ENCODE measurements at regions not wholly inside any gene's neighbourhood (a gene's known extent, or its start where the extent isn't known, plus 50 kb on each side); places are given as distances from the start of the nearest gene placed in this dataset.
"Not testable (repeated sequence)": the region's sequence is repeated elsewhere in the genome, so short reads cannot be mapped to it uniquely, and the experiment has no call there.

GRCh38 chr6:86042214-86042613 lies 399.5 kb upstream of the SYNCRIP start:
- Histone ChIP-seq H3K4me3 (ENCODE audit: severe bottlenecking) (no peak overlapping the region), H3K27ac (ENCODE audit: poor library complexity, severe bottlenecking) (no peak overlapping the region), H3K9me3 (ENCODE audit: severe bottlenecking) (no peaks in the 10 kb centered on the region), H3K4me1 (ENCODE audit: insufficient read depth, poor library complexity, severe bottlenecking) (no peaks in the 10 kb centered on the region), H3K36me3 (ENCODE audit: low read depth) (no peaks in the 10 kb centered on the region), H3K27me3 (ENCODE audit: insufficient read depth, poor library complexity, severe bottlenecking) (no peaks in the 10 kb centered on the region)
- no peak for TF ChIP-seq CTCF (IDR thresholded peaks at IDR 0.05; ENCODE audit: poor library complexity, severe bottlenecking)
- DNase-seq (ENCODE audit: low spot score), result no peak
- ATAC-seq (ENCODE audit: low read depth), result no peak

- ATAC-seq (ENCODE audit: low read depth) (no peak), DNase-seq (ENCODE audit: low spot score) (no peak)
- no peaks in the 10 kb centered on the region for H3K27me3 ChIP-seq (ENCODE audit: insufficient read depth, poor library complexity, severe bottlenecking)
These were observed 389.0 kb upstream of the SYNCRIP start for GRCh38 chr6:86031713-86032112.

GRCh38 chr6:86030875-86031274 lies 388.2 kb upstream of the SYNCRIP start:
- Histone ChIP-seq H3K4me1 (ENCODE audit: insufficient read depth, poor library complexity, severe bottlenecking) (no peaks in the 10 kb centered on the region), H3K9me3 (ENCODE audit: severe bottlenecking) (no peaks in the 10 kb centered on the region), H3K27ac (ENCODE audit: poor library complexity, severe bottlenecking) (no peak overlapping the region), H3K36me3 (ENCODE audit: low read depth) (no peaks in the 10 kb centered on the region), H3K4me3 (ENCODE audit: severe bottlenecking) (no peak overlapping the region), H3K27me3 (ENCODE audit: insufficient read depth, poor library complexity, severe bottlenecking) (no peaks in the 10 kb centered on the region)
- DNase-seq (ENCODE audit: low spot score), result no peak
- ATAC-seq (ENCODE audit: low read depth), result no peak
- TF ChIP-seq CTCF (IDR thresholded peaks at IDR 0.05; ENCODE audit: poor library complexity, severe bottlenecking), result no peak

More at GRCh38 chr6:86031713-86032112, 389.0 kb upstream of the SYNCRIP start:
- H3K4me3 ChIP-seq (ENCODE audit: severe bottlenecking), result no peak overlapping the region
- no peaks in the 10 kb centered on the region for H3K9me3 ChIP-seq (ENCODE audit: severe bottlenecking)
- H3K36me3 ChIP-seq (ENCODE audit: low read depth), result no peaks in the 10 kb centered on the region
- H3K27ac ChIP-seq (ENCODE audit: poor library complexity, severe bottlenecking), result no peak overlapping the region
- TF ChIP-seq CTCF (IDR thresholded peaks at IDR 0.05; ENCODE audit: poor library complexity, severe bottlenecking), result no peak
- H3K4me1 ChIP-seq (ENCODE audit: insufficient read depth, poor library complexity, severe bottlenecking), result no peaks in the 10 kb centered on the region

GRCh38 chr6:86028776-86029175 lies 386.1 kb upstream of the SYNCRIP start:
- Histone ChIP-seq H3K9me3 (ENCODE audit: severe bottlenecking) (no peaks in the 10 kb centered on the region), H3K27me3 (ENCODE audit: insufficient read depth, poor library complexity, severe bottlenecking) (no peaks in the 10 kb centered on the region), H3K36me3 (ENCODE audit: low read depth) (no peaks in the 10 kb centered on the region), H3K27ac (ENCODE audit: poor library complexity, severe bottlenecking) (no peak overlapping the region), H3K4me3 (ENCODE audit: severe bottlenecking) (no peak overlapping the region), H3K4me1 (ENCODE audit: insufficient read depth, poor library complexity, severe bottlenecking) (no peaks in the 10 kb centered on the region)
- TF ChIP-seq CTCF (IDR thresholded peaks at IDR 0.05; ENCODE audit: poor library complexity, severe bottlenecking), result no peak
- ATAC-seq (ENCODE audit: low read depth) (no peak), DNase-seq (ENCODE audit: low spot score) (no peak)

GRCh38 chr6:86026890-86027289 lies 384.2 kb upstream of the SYNCRIP start:
- not testable (repeated sequence) for H3K27ac ChIP-seq (ENCODE audit: poor library complexity, severe bottlenecking); H3K9me3 ChIP-seq (ENCODE audit: severe bottlenecking); H3K4me3 ChIP-seq (ENCODE audit: severe bottlenecking); DNase-seq (ENCODE audit: low spot score); ATAC-seq (ENCODE audit: low read depth); H3K4me1 ChIP-seq (ENCODE audit: insufficient read depth, poor library complexity, severe bottlenecking); H3K36me3 ChIP-seq (ENCODE audit: low read depth); H3K27me3 ChIP-seq (ENCODE audit: insufficient read depth, poor library complexity, severe bottlenecking)

All from RWPE2 (cell line).